ENCODE measurements at regions not wholly inside any gene's neighbourhood (a gene's known extent, or its start where the extent isn't known, plus 50 kb on each side); places are given as distances from the start of the nearest gene placed in this dataset.

DNA sequence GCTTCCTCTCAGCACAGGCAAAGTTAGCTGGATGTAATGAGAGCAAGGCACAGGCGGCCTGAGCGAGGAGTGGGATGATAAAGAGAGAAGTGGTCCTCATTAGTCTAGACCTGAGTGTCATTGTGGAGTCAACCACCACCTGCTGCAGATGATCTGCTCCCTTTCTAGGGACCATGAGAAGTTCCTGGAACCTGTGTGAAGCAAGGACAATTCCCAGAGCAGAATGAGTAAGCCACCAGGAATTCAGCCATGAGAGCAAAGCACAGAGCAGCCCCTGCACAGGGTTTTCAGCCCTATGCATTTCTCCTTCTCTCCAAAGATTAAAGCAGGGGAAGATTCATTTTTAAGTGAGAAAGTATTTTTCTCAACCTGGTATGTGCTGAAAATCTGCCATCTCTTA is 146.8 kb upstream of the SPEF2 start (continued):
- TF ChIP-seq, protein P1, sequence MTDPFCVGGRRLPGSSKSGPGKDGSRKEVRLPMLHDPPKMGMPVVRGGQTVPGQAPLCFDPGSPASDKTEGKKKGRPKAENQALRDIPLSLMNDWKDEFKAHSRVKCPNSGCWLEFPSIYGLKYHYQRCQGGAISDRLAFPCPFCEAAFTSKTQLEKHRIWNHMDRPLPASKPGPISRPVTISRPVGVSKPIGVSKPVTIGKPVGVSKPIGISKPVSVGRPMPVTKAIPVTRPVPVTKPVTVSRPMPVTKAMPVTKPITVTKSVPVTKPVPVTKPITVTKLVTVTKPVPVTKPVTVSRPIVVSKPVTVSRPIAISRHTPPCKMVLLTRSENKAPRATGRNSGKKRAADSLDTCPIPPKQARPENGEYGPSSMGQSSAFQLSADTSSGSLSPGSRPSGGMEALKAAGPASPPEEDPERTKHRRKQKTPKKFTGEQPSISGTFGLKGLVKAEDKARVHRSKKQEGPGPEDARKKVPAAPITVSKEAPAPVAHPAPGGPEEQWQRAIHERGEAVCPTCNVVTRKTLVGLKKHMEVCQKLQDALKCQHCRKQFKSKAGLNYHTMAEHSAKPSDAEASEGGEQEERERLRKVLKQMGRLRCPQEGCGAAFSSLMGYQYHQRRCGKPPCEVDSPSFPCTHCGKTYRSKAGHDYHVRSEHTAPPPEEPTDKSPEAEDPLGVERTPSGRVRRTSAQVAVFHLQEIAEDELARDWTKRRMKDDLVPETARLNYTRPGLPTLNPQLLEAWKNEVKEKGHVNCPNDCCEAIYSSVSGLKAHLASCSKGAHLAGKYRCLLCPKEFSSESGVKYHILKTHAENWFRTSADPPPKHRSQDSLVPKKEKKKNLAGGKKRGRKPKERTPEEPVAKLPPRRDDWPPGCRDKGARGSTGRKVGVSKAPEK (CRISPR knock-in tag; IDR thresholded peaks at IDR 0.05; ENCODE audit: borderline replicate concordance), result no peak
- TF ChIP-seq EEA1 (CRISPR knock-in tag; IDR thresholded peaks at IDR 0.05; ENCODE audit: borderline replicate concordance) (no peak), KMT2A (CRISPR knock-in tag; IDR thresholded peaks at IDR 0.05) (no peak), ZBTB7A (CRISPR knock-in tag; IDR thresholded peaks at IDR 0.05) (no peak), SMAD9 (CRISPR knock-in tag; IDR thresholded peaks at IDR 0.05) (no peak), FOSL2 (CRISPR knock-in tag; IDR thresholded peaks at IDR 0.05) (peak; percentile 95), RELA (CRISPR knock-in tag; IDR thresholded peaks at IDR 0.05) (no peak), XRCC5 (optimal IDR thresholded peaks at IDR 0.05; ENCODE audit: low read length) (peak; percentile 12), ZNF468 (CRISPR knock-in tag; IDR thresholded peaks at IDR 0.05) (no peak), ATF3 (CRISPR knock-in tag; IDR thresholded peaks at IDR 0.05) (0 out of 2 replicates have a peak, but pooled peaks have one; percentile 26), CEBPG (CRISPR knock-in tag; IDR thresholded peaks at IDR 0.05) (0 out of 2 replicates have a peak, but pooled peaks have one; percentile 11), DMAP1 (CRISPR knock-in tag; IDR thresholded peaks at IDR 0.05) (no peak), TGIF2 (CRISPR knock-in tag; IDR thresholded peaks at IDR 0.05) (no peak), HMG20A (CRISPR knock-in tag; IDR thresholded peaks at IDR 0.05; ENCODE audit: borderline replicate concordance) (0 out of 2 replicates have a peak, but pooled peaks have one; percentile 28), ZNF841 (CRISPR knock-in tag; IDR thresholded peaks at IDR 0.05; ENCODE audit: borderline replicate concordance) (no peak), E2F5 (CRISPR knock-in tag; conservative IDR thresholded peaks at IDR 0.05) (no peak), IRF2 (CRISPR knock-in tag; IDR thresholded peaks at IDR 0.05) (0 out of 2 replicates have a peak, but pooled peaks have one; percentile 23), TEAD3 (CRISPR knock-in tag; optimal IDR thresholded peaks at IDR 0.05; ENCODE audit: borderline replicate concordance) (peak; percentile 93), YEATS4 (CRISPR knock-in tag; IDR thresholded peaks at IDR 0.05; ENCODE audit: borderline replicate concordance) (no peak)
- TF ChIP-seq, protein P2, sequence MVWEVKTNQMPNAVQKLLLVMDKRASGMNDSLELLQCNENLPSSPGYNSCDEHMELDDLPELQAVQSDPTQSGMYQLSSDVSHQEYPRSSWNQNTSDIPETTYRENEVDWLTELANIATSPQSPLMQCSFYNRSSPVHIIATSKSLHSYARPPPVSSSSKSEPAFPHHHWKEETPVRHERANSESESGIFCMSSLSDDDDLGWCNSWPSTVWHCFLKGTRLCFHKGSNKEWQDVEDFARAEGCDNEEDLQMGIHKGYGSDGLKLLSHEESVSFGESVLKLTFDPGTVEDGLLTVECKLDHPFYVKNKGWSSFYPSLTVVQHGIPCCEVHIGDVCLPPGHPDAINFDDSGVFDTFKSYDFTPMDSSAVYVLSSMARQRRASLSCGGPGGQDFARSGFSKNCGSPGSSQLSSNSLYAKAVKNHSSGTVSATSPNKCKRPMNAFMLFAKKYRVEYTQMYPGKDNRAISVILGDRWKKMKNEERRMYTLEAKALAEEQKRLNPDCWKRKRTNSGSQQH (CRISPR knock-in tag; IDR thresholded peaks at IDR 0.05; ENCODE audit: low read depth), result no peak
- TF ChIP-seq, protein P3, sequence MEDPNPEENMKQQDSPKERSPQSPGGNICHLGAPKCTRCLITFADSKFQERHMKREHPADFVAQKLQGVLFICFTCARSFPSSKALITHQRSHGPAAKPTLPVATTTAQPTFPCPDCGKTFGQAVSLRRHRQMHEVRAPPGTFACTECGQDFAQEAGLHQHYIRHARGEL (CRISPR knock-in tag; IDR thresholded peaks at IDR 0.05), result no peak

All from HepG2 (cell line).